Jurkat, Clone E6-1 (cell line): ENCODE measurements at regions not wholly inside any gene's neighbourhood (a gene's known extent, or its start where the extent isn't known, plus 50 kb on each side); places are given as distances from the start of the nearest gene placed in this dataset.

Source experiments
- DNase-seq: peaks from one replicate; pipeline ENCODE4 v3.0.0-alpha.2; 2011; ENCODE audit warnings: low read depth, low spot score
- H3K4me3 ChIP-seq: 2 replicates; pipeline ENCODE4 v1.5.1; 2011; ENCODE audit warnings: mild to moderate bottlenecking, low read length, control low read depth, moderate library complexity

DNA sequence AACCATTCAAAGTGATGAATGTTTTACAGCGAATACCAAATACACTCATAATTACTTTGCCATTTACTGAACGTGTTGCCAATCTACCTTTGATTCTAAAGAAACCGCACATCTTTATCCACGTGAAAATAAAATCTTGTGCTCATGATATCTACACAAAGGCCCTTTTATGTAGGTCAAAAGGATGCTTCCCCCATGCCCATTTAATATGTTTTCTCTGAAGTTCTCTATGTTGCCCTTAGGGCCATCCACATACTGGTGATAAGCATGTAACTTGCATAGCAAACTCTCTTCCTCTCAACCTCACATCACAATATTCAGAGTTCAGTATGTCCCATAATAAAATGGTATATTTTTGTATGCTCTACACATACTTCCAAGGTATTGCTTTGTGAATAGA lies 380.0 kb upstream of the FIGN start:
- H3K4me3 ChIP-seq: no peak overlapping the region
- no peak for DNase-seq

DNA sequence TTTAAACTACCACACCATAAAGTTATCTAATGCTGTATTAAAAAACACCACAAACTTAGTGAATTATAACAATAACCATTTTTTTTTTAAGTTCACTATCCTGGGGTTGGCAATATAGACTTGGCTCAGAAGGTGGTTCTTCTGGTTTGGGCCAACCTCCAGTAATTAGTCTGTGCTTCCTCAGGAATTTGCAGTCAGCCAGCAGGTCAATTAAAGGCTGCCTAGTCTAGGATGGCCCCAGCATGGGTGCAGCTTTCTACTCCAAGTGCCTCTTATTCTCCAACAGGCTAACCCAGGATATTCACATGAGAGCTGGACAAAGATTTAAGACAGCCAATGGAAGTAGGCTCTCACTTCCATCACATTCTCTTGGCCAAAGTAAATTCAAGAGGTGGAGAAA lies 379.1 kb upstream of the FIGN start:
- DNase-seq: no peak

DNA sequence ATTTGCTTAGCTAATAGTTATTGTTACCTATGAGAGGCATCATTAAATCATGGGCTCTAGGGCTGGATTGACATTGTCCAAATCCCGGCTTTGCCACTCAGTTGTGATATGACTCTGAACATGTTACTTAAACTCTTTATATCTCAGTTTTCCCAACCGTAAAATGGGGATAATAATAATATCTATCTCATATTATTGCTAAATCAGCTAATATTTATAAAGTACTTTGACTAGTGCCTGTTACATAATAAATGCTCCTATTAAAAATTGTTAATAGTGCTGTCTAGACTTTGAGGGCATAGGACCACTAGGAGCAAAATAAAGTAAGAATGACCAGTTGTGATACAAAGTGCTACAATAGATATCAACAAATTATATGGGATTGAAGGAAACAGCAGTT lies 376.3 kb upstream of the FIGN start:
- H3K4me3 ChIP-seq: no peak overlapping the region
- no peak for DNase-seq

More for the DNA sequence above, 379.1 kb upstream of the FIGN start:
- H3K4me3 ChIP-seq: no peak overlapping the region

DNA sequence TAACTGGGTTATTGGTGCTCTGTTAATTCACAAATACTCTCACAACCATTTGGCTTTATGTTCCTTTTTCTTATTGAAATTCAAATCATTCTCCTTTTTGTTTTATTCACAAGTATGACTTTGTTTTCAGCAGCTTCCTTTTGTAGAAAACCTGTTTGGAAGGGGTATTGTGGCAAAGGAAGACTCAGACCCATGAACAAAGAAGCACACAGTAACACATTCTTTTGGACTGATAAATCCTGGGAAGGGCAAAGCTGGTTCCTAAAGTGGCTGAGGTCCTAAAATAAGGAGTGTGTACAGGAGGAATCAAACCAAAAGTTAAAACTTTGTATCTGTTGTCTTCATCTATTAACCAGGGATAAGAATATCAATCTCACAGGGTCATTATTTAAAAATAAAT lies 374.7 kb upstream of the FIGN start:
- DNase-seq: no peak
- H3K4me3 ChIP-seq: no peak overlapping the region

DNA sequence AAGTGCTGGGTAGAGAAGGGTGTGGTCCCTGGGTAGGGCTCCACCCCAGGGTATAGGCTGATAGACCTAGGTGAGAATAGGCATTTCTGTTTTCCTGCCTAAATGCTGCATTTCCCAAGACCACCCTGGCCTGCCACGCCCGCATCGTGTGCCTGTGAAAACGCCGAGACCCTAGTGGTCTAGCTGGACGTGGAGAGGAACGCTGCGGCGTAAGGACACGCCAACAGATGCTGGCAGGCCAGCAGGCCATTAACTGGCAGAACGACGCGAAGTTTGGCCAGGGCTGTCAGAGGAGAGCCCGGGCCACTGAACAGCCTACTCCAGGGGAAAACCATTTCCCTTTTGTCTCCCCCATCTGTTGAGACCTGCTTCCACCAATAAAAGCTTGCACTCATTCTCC lies 373.2 kb upstream of the FIGN start:
- H3K4me3 ChIP-seq: no peak overlapping the region
- no peak for DNase-seq

DNA sequence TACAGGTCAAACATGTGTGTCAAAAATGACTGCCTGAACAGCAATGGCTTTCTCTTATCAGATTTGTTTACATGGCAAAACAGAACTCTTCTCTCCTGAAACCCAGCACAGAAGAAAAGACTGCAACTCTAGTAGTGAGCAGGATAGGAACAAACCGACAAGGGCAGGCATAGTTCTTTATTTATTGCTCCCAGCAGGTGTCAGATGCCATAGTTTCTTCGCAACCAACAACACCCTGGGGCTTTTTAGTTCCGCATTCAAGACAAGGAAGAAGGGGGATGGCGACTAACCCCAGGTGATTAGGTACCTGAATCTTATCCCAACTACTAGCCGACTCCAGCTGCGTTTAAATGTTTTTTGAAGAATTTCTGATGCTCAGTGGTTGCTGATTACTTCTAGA lies 367.5 kb upstream of the FIGN start:
- DNase-seq: no peak
- H3K4me3 ChIP-seq: no peak overlapping the region

DNA sequence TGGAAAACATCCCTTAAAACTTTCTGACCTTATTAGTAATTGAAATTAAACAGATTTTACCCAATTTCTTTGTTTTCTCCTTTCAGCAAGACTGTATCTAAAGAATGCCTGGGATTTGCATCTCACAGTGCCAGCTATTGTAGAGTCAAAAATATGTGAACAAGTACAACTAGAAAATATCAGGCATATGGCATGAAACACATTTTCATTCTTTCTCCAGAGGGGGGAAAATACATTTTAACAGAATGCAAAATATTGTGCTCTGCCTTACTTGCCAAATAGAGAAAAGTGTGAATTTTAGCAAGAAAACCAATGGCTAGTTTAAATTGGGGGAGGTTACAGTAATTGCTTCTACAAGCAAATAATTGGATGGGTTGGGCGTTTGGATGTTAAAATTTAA lies 366.6 kb upstream of the FIGN start:
- H3K4me3 ChIP-seq: no peak overlapping the region
- no peak for DNase-seq

DNA sequence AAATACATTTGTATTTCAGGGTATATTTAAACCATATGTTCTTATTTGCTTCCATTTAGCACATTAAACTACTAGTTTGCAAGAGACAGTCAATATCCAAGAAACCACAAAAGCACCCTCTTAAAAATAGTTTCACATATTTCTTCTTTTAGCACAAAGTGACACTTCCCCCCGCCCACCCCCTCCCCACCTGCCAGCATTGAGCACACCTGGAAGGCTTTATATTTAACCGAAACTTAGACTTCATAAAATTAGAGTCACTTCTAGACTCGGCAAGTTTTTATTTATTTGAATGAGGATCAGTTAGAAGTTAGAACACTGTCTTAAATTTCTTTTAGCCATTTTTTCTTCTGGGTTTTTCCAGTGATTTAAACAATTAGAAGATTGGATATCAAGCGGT lies 355.9 kb upstream of the FIGN start:
- no peak overlapping the region for H3K4me3 ChIP-seq
- no peak for DNase-seq

DNA sequence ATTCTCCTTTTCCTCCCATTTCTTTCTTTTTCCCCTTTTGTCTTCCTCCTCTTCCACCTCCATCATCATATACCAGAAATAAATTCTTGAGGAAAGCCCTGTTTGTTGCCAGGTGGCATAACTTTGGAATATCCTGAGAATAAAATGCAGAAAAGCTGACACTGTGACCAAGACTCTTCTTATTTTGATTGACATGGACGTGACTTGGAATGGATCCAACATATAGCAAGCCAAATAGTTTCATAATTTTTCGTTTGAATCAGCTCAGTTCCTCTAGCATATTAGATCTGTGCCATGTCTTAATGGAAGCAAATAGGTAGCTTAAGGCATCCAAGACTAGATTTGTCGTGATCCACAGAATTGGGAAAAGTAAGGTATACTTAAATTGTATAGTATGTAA lies 354.7 kb upstream of the FIGN start:
- DNase-seq: no peak
- H3K4me3 ChIP-seq: no peak overlapping the region

DNA sequence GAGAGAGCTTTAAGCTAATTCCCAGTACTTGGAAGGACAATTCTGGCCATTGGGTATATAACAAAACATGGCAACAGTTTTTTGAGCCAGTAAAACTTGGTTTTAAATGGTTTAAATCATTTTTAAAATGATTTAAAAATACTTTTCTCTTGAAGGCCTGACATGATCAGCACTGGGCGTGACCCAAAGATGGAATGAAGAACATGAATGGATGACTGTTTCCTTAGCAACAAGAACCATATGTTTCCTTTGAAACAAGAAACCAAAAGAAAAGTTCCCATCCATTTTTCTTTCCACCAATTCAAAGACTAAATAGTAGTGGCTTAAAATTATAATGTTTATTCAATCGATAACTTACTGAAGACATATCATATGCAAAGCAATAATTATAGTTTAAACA lies 348.3 kb upstream of the FIGN start:
- no peak for DNase-seq
- H3K4me3 ChIP-seq: no peak overlapping the region

DNA sequence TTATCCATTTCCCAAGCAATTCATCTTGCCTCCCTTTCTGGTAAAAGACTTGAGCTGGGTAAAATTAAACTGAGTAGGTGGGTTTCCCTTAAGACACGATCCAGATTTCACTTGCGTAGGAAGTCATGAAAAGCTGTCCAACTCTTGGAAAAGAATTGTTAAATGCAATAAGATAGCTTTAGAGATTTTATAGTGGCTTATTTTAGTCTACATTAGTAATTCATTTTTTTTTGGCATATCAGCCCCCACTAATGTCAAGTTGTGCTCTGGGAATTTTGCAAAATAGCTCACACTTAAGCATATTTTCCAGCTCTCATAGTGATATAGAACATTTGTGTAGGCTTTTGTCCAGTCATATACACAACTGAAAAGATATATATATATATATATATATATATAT lies 344.7 kb upstream of the FIGN start:
- no peak overlapping the region for H3K4me3 ChIP-seq
- DNase-seq: no peak

DNA sequence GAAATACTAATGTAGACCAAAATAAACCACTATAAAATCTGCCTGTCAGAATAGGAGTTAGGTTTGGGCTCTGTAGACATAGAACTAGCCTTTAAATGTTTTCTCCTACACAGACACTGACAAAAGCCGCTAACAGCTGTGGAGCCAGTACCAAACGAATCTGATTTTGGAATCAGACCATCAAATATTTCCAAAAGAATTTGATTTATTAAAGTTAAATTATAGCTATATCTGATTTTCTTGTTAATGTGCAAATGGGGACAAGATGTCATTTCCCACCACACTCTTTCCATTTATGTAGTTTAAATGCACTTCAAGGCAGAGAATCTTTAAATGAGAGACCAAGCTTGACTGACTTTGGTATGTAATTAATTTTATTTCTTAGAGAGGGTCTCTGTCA lies 343.4 kb upstream of the FIGN start:
- no peak for DNase-seq
- H3K4me3 ChIP-seq: no peak overlapping the region

DNA sequence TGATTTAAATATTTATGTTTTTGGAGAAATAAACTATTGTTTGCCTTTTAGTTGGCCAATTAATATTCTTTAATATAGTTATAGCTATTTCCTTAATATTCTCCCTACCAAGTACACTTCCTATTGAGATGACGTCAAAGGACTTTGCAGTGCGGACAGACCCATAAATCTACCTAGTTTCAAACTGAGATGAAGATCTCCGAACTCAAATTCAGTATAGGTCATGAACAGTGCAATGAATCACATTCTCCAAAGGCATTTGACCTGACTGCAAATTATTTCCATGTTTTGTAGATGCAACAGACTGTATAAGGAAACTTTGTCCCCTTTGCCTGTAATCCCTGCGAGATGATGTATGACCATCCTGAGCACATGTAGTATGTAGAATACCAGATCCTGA lies 342.6 kb upstream of the FIGN start:
- no peak for DNase-seq
- H3K4me3 ChIP-seq: no peak overlapping the region

DNA sequence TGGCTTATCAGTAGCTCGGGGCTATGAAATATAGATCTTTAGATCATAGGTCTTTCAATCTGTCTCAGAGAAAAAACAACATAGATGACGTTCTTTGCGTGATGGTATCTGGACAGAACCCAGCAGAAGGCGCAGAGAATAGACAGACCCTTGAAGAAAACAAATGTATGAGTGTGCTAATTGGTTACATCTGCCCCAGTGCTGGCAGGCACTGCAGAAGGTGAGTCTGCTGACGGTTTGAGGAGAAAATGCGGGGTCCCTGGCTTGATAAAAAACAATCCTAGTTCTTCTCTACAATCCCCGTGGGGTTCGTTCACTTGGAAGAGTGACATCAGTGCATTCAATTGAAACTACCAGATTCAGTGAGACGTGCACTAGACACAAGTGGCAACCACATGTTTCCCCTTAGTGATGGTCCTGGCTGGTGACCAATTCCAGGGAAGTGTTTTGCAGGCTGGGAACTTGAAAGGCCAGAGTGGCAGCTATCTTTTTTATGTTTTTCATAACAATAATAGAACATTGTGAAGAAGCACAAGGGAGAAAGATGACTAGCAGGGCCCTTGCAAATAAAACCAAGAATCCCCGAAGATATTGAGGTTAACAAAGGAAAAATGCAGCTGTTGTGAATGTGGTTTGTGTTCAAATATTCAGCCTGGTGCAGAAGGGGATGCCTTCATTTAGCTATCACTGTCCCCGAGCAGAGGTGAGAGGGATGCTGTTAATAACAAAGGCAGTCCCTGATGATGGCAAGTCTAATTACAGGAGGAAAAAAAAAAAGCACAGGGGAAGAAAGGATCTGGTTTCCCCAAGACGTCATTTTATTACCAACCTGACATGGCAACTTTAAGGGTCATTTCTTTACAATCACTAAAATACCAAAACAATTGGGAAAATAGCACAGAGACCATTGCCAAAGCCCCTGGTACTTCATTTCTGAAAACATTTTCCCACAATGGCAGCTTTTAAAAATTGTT lies 337.6 kb upstream of the FIGN start:
- no peak for DNase-seq
- no peak overlapping the region for H3K4me3 ChIP-seq

DNA sequence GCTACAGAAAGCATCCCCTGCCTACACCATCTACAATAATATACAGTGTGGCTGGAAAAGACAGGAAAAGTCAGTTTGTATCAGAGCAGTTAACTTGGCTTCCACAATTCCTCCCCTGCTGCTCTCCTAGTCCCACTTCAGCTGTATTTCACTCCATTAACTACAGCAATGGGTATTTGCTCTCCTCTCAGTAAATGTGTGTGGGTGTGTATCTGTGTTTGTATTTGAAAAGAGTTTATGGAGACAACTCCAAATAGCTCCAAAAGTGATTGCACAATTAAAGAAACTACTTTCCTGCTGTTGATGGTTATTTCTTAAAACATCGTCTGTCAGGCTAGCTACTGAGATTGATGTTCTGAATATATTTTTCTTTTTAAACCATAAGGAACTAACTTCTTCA lies 333.7 kb upstream of the FIGN start:
- no peak overlapping the region for H3K4me3 ChIP-seq
- DNase-seq: no peak

DNA sequence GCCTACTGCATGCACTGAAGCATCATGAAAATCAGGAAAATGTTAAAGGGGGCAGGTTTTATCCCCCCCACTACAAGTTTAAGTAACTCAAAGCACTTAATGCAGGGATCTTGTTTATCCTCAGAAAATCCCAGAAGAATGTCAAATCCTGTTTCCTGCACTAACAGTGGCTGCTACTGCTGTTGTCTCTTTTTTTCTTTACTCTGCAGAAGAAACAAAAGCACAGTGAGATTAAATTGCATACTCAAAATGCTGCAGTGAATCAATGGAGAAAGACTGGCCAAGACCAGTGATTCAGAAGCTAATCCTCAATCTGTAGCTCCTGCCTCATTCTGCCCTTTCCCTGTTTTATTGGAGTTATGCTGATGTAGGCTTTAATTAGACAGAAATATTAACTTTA lies 332.3 kb upstream of the FIGN start:
- no peak overlapping the region for H3K4me3 ChIP-seq

DNA sequence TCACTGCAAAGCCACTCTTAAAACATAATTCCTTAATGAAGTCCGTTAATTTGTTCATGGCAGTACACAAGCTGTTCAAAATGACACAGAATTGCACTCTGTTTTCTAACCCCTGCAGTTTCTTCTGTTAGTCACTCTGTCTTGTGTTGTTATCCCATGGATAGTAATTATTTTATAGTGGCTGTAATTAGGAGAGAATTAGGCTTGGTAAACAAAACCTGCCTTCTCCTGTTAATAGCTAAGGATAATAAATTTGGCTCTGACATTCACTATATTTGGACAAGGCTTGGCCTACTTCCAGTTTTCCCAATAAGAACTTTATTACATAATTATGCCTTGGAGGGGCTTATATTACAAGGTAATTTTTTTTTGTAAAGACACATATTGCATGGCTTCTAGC lies 330.3 kb upstream of the FIGN start:
- no peak overlapping the region for H3K4me3 ChIP-seq
- DNase-seq: no peak

More for the DNA sequence above, 332.3 kb upstream of the FIGN start:
- no peak for DNase-seq

DNA sequence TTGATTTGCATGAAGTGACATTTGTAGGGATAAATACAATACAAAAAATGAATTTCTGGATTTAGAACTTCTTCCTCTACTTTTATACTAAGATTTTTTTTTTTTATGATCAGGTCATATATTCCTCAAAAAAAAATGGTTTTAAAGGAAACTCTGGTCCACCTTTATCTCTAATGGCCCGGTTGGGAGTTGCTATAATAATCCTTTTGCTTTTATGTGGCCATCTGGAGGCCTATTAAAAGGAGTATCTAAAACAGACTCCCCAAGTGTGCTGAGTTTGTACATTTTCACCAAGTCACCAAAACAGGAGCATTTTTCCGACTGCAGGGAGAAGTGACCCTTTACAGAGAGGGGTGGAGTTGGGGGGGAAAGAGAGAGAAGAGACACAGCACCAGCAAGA lies 329.2 kb upstream of the FIGN start:
- H3K4me3 ChIP-seq: no peak overlapping the region
- DNase-seq: no peak

DNA sequence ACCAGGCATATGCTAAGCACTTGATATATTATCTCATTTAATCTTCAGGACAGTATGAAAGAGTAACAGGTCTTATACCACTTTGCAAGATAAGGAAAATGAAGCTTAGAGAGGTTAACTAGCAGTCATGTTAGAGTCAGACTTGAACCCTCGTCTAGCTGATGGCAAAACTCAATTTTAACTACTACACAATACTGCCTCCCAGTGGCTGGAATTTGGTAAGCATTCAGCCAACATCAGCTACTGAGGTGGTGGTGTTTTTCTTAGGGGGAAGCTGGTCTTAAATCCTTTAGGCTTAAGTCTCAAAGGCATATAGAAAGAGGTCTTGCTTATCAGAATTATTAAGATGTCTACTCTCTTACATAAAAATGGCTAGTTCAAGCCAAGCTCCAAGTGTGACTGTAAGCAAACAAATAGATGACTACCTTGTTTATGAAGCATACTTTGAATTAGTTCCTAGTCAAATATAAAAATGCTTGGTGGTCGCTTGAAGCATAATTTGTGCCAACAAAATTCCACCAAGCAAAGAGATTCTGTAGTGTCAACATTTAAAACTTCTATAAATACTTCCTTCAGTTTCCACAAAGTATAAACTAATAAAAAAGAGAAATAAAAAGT lies 325.4 kb upstream of the FIGN start:
- peak; percentile 32 for DNase-seq
- no peak overlapping the region for H3K4me3 ChIP-seq

DNA sequence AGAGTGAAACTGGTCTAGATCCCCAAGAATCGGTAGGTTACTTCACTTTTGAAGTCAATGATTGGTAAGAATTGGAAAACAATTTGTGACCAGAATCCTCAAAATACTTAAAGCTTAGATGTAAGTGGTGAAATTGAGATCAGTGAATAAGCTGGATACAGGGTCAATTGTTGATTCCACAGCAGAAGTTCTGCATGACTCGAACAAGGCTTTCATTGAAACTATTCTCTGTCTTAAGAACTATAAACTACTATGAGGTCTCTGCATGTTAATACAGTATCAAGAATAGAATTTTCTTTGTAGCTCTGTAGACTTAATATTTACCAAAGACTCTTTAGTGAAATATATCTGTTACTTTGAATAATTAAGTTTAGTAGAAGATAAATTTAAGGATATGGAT lies 324.2 kb upstream of the FIGN start:
- no peak overlapping the region for H3K4me3 ChIP-seq
- DNase-seq: no peak

DNA sequence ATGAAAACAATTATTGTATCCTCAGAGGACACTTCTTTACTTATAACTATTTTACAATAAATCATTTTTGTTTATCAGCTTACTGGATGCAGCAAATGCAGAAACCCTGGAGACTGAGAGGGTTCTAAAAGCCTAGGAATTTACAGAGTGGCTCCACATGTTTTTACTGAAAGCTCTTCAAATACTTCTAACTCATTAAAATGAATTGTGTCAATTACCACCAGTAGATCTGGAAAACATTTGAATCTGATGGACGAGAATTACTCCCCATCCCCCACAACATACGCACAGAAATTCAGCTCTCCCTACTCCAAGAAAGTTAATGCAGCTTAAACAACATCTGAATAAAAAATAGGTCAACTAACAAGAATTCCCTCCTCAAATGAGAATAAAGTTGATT lies 319.8 kb upstream of the FIGN start:
- no peak overlapping the region for H3K4me3 ChIP-seq
- no peak for DNase-seq
